HepG2 (cell line): ENCODE measurements at regions not wholly inside any gene's neighbourhood (a gene's known extent, or its start where the extent isn't known, plus 50 kb on each side); places are given as distances from the start of the nearest gene placed in this dataset.

Experiments
- ATF1 ChIP-seq: IDR thresholded peaks from 2 replicates; pipeline ENCODE4 v1.6.1; 2016; ENCODE audit warnings: mild to moderate bottlenecking, control low read depth
- GPBP1L1 ChIP-seq: sonication (generic); formaldehyde crosslinking; IDR thresholded peaks from 2 replicates; pipeline ENCODE4 v1.5.0; 2020; ENCODE audit warnings: mild to moderate bottlenecking, missing genetic modification reagents
- KLF15 ChIP-seq: sonication (generic); formaldehyde crosslinking; IDR thresholded peaks from 2 replicates; pipeline ENCODE4 v1.8.1; 2023; ENCODE audit warnings: borderline replicate concordance, mild to moderate bottlenecking, inconsistent platforms, missing genetic modification reagents, mixed read lengths
- MAZ ChIP-seq, 2 experiments: sonication (generic) in 1 of 2; formaldehyde crosslinking in 1 of 2; IDR thresholded peaks; 2 replicates each; pipeline versions ENCODE4 v1.5.0 to v1.6.1; 2012 to 2020; ENCODE audit warnings: low read depth in 2 of 2, mild to moderate bottlenecking in 2 of 2, borderline replicate concordance in 1 of 2, improper control_type of control experiment in 1 of 2, low read length in 1 of 2, missing genetic modification reagents in 1 of 2, moderate library complexity in 1 of 2
- MLLT10 ChIP-seq: sonication (generic); formaldehyde crosslinking; IDR thresholded peaks from 2 replicates; pipeline ENCODE4 v1.4.0; 2020; ENCODE audit warnings: missing genetic modification reagents
- NFRKB ChIP-seq: fragments of 450-650 bp; IDR thresholded peaks from 2 replicates; pipeline ENCODE4 v1.6.1; 2017
- POLR2AphosphoS2 ChIP-seq: IDR thresholded peaks from 2 replicates; pipeline ENCODE4 v1.6.1; 2011; ENCODE audit warnings: low read depth, low read length, improper control_type of control experiment
- ZMYM4 ChIP-seq: sonication (generic); formaldehyde crosslinking; IDR thresholded peaks from 2 replicates; pipeline ENCODE4 v1.8.1; 2023; ENCODE audit warnings: mild to moderate bottlenecking, missing genetic modification reagents
- TF ChIP-seq, protein P1 (sequence below): sonication (generic); formaldehyde crosslinking; IDR thresholded peaks from 2 replicates; pipeline ENCODE4 v1.4.0; 2020; ENCODE audit warnings: missing genetic modification reagents, borderline replicate concordance
- TF ChIP-seq, protein P2 (sequence below): sonication (generic); formaldehyde crosslinking; IDR thresholded peaks from 2 replicates; pipeline ENCODE4 v1.4.0; 2020; ENCODE audit warnings: low read depth, missing genetic modification reagents

GRCh38 chr3:65240366-65240765 is 552.6 kb upstream of the ADAMTS9 start (continued):
- TF ChIP-seq, protein P1, sequence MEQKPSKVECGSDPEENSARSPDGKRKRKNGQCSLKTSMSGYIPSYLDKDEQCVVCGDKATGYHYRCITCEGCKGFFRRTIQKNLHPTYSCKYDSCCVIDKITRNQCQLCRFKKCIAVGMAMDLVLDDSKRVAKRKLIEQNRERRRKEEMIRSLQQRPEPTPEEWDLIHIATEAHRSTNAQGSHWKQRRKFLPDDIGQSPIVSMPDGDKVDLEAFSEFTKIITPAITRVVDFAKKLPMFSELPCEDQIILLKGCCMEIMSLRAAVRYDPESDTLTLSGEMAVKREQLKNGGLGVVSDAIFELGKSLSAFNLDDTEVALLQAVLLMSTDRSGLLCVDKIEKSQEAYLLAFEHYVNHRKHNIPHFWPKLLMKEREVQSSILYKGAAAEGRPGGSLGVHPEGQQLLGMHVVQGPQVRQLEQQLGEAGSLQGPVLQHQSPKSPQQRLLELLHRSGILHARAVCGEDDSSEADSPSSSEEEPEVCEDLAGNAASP, result no peak
- TF ChIP-seq POLR2AphosphoS2, result no peak
- no peak for TF ChIP-seq ATF1
- TF ChIP-seq, protein P2, sequence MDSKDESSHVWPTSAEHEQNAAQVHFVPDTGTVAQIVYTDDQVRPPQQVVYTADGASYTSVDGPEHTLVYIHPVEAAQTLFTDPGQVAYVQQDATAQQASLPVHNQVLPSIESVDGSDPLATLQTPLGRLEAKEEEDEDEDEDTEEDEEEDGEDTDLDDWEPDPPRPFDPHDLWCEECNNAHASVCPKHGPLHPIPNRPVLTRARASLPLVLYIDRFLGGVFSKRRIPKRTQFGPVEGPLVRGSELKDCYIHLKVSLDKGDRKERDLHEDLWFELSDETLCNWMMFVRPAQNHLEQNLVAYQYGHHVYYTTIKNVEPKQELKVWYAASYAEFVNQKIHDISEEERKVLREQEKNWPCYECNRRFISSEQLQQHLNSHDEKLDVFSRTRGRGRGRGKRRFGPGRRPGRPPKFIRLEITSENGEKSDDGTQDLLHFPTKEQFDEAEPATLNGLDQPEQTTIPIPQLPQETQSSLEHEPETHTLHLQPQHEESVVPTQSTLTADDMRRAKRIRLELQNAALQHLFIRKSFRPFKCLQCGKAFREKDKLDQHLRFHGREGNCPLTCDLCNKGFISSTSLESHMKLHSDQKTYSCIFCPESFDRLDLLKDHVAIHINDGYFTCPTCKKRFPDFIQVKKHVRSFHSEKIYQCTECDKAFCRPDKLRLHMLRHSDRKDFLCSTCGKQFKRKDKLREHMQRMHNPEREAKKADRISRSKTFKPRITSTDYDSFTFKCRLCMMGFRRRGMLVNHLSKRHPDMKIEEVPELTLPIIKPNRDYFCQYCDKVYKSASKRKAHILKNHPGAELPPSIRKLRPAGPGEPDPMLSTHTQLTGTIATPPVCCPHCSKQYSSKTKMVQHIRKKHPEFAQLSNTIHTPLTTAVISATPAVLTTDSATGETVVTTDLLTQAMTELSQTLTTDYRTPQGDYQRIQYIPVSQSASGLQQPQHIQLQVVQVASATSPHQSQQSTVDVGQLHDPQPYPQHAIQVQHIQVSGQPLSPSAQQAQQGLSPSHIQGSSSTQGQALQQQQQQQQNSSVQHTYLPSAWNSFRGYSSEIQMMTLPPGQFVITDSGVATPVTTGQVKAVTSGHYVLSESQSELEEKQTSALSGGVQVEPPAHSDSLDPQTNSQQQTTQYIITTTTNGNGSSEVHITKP (CRISPR knock-in tag), result no peak
- no peak for TF ChIP-seq MAZ (IDR thresholded peaks at IDR 0.05; ENCODE audit: borderline replicate concordance, low read depth, low read length)
- TF ChIP-seq MAZ (CRISPR knock-in tag; IDR thresholded peaks at IDR 0.05; ENCODE audit: low read depth), result no peak
- TF ChIP-seq KLF15 (CRISPR knock-in tag), result no peak
- TF ChIP-seq MLLT10 (CRISPR knock-in tag), result no peak
- no peak for TF ChIP-seq NFRKB
- no peak for TF ChIP-seq ZMYM4 (CRISPR knock-in tag)
- no peak for TF ChIP-seq GPBP1L1 (CRISPR knock-in tag)
